OCI-LY3 (cell line): ENCODE measurements at regions not wholly inside any gene's neighbourhood (a gene's known extent, or its start where the extent isn't known, plus 50 kb on each side); places are given as distances from the start of the nearest gene placed in this dataset.

Experiments used
- H2AFZ ChIP-seq: fragments of 200-600, 300-600 bp; shearing (Covaris generic); 2 replicates; pipeline ENCODE4 v1.6.0; 2014; ENCODE audit warnings: antibody characterized with exemption, low read depth, low read length
- H3K27ac ChIP-seq: fragments of 200-600, 300-600 bp; sonication (generic); 2 replicates; pipeline ENCODE4 v1.5.1; 2014; ENCODE audit warnings: mild to moderate bottlenecking, low read length, moderate library complexity, mixed read lengths
- H3K27me3 ChIP-seq: fragments of 200-600, 300-600 bp; sonication (generic); 2 replicates; pipeline ENCODE4 v1.6.1; 2014; ENCODE audit warnings: low read depth, low read length, mixed read lengths
- H3K36me3 ChIP-seq: fragments of 200-600, 300-600 bp; sonication (generic); replicated peaks from 2 replicates; pipeline ENCODE3; 2014; ENCODE audit warnings: low read depth, low read length, mixed read lengths
- H3K4me1 ChIP-seq: fragments of 300-600, 200-600 bp; sonication (generic); 2 replicates; pipeline ENCODE4 v1.6.1; 2014; ENCODE audit warnings: low read length, mixed read lengths
- H3K4me2 ChIP-seq: fragments of 200-600, 300-600 bp; sonication (generic); 2 replicates; pipeline ENCODE4 v1.6.1; 2014; ENCODE audit warnings: low read length, mixed read lengths
- H3K4me3 ChIP-seq: fragments of 300-600, 200-600 bp; sonication (generic); 2 replicates; pipeline ENCODE4 v1.5.1; 2014; ENCODE audit warnings: antibody characterized with exemption, mild to moderate bottlenecking, low read length, moderate library complexity
- H3K79me2 ChIP-seq: fragments of 300-600, 200-600 bp; shearing (Covaris generic); 2 replicates; pipeline ENCODE4 v1.6.1; 2014; ENCODE audit warnings: mild to moderate bottlenecking, low read length, mixed read lengths
- H3K9ac ChIP-seq: fragments of 300-600, 200-600 bp; shearing (Covaris generic); 2 replicates; pipeline ENCODE4 v1.6.0; 2014; ENCODE audit warnings: mild to moderate bottlenecking, low read length, moderate library complexity
- H3K9me3 ChIP-seq: fragments of 200-600, 300-600 bp; shearing (Covaris generic); 2 replicates; pipeline ENCODE4 v1.6.1; 2014; ENCODE audit warnings: low read length, mixed read lengths; ENCODE audit not compliant: insufficient read depth
- H4K20me1 ChIP-seq: fragments of 200-600, 300-600 bp; sonication (generic); 2 replicates; pipeline ENCODE4 v1.6.1; 2016; ENCODE audit warnings: low read length, mixed read lengths; ENCODE audit not compliant: insufficient read depth
- CTCF ChIP-seq: fragments of 200-600, 300-600 bp; sonication (generic); IDR thresholded peaks from 2 replicates; pipeline ENCODE4 v1.5.1; 2014; ENCODE audit warnings: antibody characterized with exemption, low read length, low read depth
- EZH2phosphoT487 ChIP-seq: fragments of 200-600 bp; shearing (Covaris generic); IDR thresholded peaks from 2 replicates; pipeline ENCODE4 v1.6.1; 2018; ENCODE audit warnings: antibody characterized with exemption, mixed run types, low read depth

- no peaks in the 10 kb centered on the region for H3K4me1 ChIP-seq
- H3K27ac ChIP-seq = no peak overlapping the region
- H3K9ac ChIP-seq = no peak overlapping the region
- H3K36me3 ChIP-seq = no peaks in the 10 kb centered on the region
- H2AFZ ChIP-seq = no peak overlapping the region
- no peak overlapping the region for H3K4me3 ChIP-seq
- TF ChIP-seq EZH2phosphoT487 = no peak
- TF ChIP-seq CTCF = no peak
- H3K79me2 ChIP-seq = no peaks in the 10 kb centered on the region
- H3K9me3 ChIP-seq = no peaks in the 10 kb centered on the region
- H3K4me2 ChIP-seq = no peak overlapping the region
- peaks cover 36% of the 10 kb centered on the region for H3K27me3 ChIP-seq
- H4K20me1 ChIP-seq = no peaks in the 10 kb centered on the region
Observed at GRCh38 chr2:39541011-39541930, 104.2 kb upstream of the MAP4K3 start.

GRCh38 chr2:39542523-39542922, 105.4 kb upstream of the MAP4K3 start:
- TF ChIP-seq EZH2phosphoT487 = no peak
- TF ChIP-seq CTCF = no peak
- no peaks in the 10 kb centered on the region for H3K36me3 ChIP-seq
- H3K4me1 ChIP-seq = no peaks in the 10 kb centered on the region
- H3K9ac ChIP-seq = no peak overlapping the region
- peaks cover 49% of the 10 kb centered on the region for H3K27me3 ChIP-seq
- no peaks in the 10 kb centered on the region for H3K9me3 ChIP-seq
- H3K4me2 ChIP-seq = no peak overlapping the region
- H4K20me1 ChIP-seq = no peaks in the 10 kb centered on the region
- no peak overlapping the region for H2AFZ ChIP-seq
- H3K79me2 ChIP-seq = no peaks in the 10 kb centered on the region
- H3K27ac ChIP-seq = no peak overlapping the region
- H3K4me3 ChIP-seq = no peak overlapping the region

- Histone ChIP-seq H2AFZ (no peak overlapping the region), H3K27ac (no peak overlapping the region), H3K9ac (no peak overlapping the region), H3K36me3 (no peaks in the 10 kb centered on the region), H3K27me3 (peaks cover 69% of the 10 kb centered on the region), H3K9me3 (no peaks in the 10 kb centered on the region), H3K4me2 (no peak overlapping the region), H3K4me1 (no peaks in the 10 kb centered on the region), H3K4me3 (no peak overlapping the region), H3K79me2 (no peaks in the 10 kb centered on the region), H4K20me1 (no peaks in the 10 kb centered on the region)
- no peak for TF ChIP-seq EZH2phosphoT487
- TF ChIP-seq CTCF = no peak
Observed at GRCh38 chr2:39545957-39546356, 108.9 kb upstream of the MAP4K3 start.

- no peaks in the 10 kb centered on the region for H3K9me3 ChIP-seq
- TF ChIP-seq CTCF (no peak), EZH2phosphoT487 (no peak)
- no peaks in the 10 kb centered on the region for H4K20me1 ChIP-seq
- no peak overlapping the region for H3K27ac ChIP-seq
- H3K4me1 ChIP-seq = no peaks in the 10 kb centered on the region
- no peaks in the 10 kb centered on the region for H3K79me2 ChIP-seq
- no peak overlapping the region for H3K9ac ChIP-seq
- H3K27me3 ChIP-seq = peaks cover 65% of the 10 kb centered on the region
- H3K36me3 ChIP-seq = no peaks in the 10 kb centered on the region
- H2AFZ ChIP-seq = no peak overlapping the region
- H3K4me3 ChIP-seq = no peak overlapping the region
- H3K4me2 ChIP-seq = no peak overlapping the region
Observed at GRCh38 chr2:39546409-39546808, 109.3 kb upstream of the MAP4K3 start.
